GM23338 (cell line): ENCODE measurements at regions not wholly inside any gene's neighbourhood (a gene's known extent, or its start where the extent isn't known, plus 50 kb on each side); places are given as distances from the start of the nearest gene placed in this dataset.
A peak's percentile ranks its signal among the peaks of the same experiment; 100 is the strongest.
"Not testable (repeated sequence)": the region's sequence is repeated elsewhere in the genome, so short reads cannot be mapped to it uniquely, and the experiment has no call there.

Source experiments
- ATAC-seq: fragments of 200-7000 bp; cut with Tn5 transposase; 3 replicates; pipeline ENCODE4 v1.9.1; 2020
- DNase-seq: peaks from one replicate; pipeline ENCODE4 v3.0.0-alpha.2; 2015; ENCODE audit warnings: low spot score
- H2AFZ ChIP-seq: fragments of 200-600 bp; sonication (generic); 2 replicates; pipeline ENCODE4 v1.8.0; 2016; ENCODE audit warnings: antibody characterized with exemption, mild to moderate bottlenecking, moderate library complexity
- H3F3A ChIP-seq: fragments of 200-600 bp; sonication (generic); replicated peaks from 2 replicates; pipeline ENCODE4 v1.8.0; 2017; ENCODE audit warnings: antibody characterized with exemption, mixed run types, low read depth
- H3K27ac ChIP-seq: fragments of 200-600 bp; sonication (generic); 2 replicates; pipeline ENCODE4 v1.6.1; 2016; ENCODE audit warnings: low read depth
- H3K27me3 ChIP-seq: fragments of 200-600 bp; sonication (generic); 2 replicates; pipeline ENCODE4 v1.8.0; 2016; ENCODE audit warnings: mild to moderate bottlenecking, mixed run types, moderate library complexity; ENCODE audit not compliant: insufficient read depth
- H3K36me3 ChIP-seq: fragments of 200-600 bp; sonication (generic); 2 replicates; pipeline ENCODE4 v1.8.0; 2016; ENCODE audit warnings: mild to moderate bottlenecking; ENCODE audit not compliant: insufficient read depth
- H3K4me1 ChIP-seq: fragments of 200-600 bp; sonication (generic); 2 replicates; pipeline ENCODE4 v1.8.0; 2016; ENCODE audit warnings: mild to moderate bottlenecking, moderate library complexity; ENCODE audit not compliant: insufficient read depth
- H3K4me2 ChIP-seq: fragments of 200-600 bp; sonication (generic); 2 replicates; pipeline ENCODE4 v1.7.1; 2017; ENCODE audit warnings: mixed run types
- H3K4me3 ChIP-seq: fragments of 200-600 bp; sonication (generic); 2 replicates; pipeline ENCODE4 v1.6.1; 2016; ENCODE audit warnings: mixed run types
- H3K79me2 ChIP-seq: fragments of 200-600 bp; sonication (generic); replicated peaks from 2 replicates; pipeline ENCODE4 v1.8.0; 2017; ENCODE audit warnings: mild to moderate bottlenecking; ENCODE audit not compliant: insufficient read depth
- H3K9me2 ChIP-seq: fragments of 200-600 bp; sonication (generic); 2 replicates; pipeline ENCODE4 v1.8.0; 2017; ENCODE audit not compliant: insufficient read depth
- H4K20me1 ChIP-seq: fragments of 200-600 bp; sonication (generic); replicated peaks from 2 replicates; pipeline ENCODE4 v1.8.0; 2017; ENCODE audit warnings: mild to moderate bottlenecking; ENCODE audit not compliant: insufficient read depth
- H3K27ac Mint-ChIP-seq: 2 replicates; pipeline ENCODE4 v1.8.0; 2020; ENCODE audit warnings: inconsistent platforms, mild to moderate bottlenecking, moderate library complexity, mixed read lengths
- H3K27me3 Mint-ChIP-seq: 3 replicates; pipeline ENCODE4 v1.8.0; 2022; ENCODE audit warnings: low read depth, mild to moderate bottlenecking, moderate library complexity, mixed read lengths, inconsistent platforms; ENCODE audit not compliant: insufficient read depth, poor library complexity
- H3K36me3 Mint-ChIP-seq: 3 replicates; pipeline ENCODE4 v1.8.0; 2021; ENCODE audit warnings: low read depth, mild to moderate bottlenecking, inconsistent platforms, moderate library complexity, mixed read lengths
- H3K4me1 Mint-ChIP-seq: 3 replicates; pipeline ENCODE4 v1.8.0; 2020; ENCODE audit warnings: mild to moderate bottlenecking, inconsistent platforms, mixed read lengths
- H3K4me3 Mint-ChIP-seq: 3 replicates; pipeline ENCODE4 v1.8.0; 2021; ENCODE audit warnings: moderate library complexity, mild to moderate bottlenecking, inconsistent platforms, mixed read lengths
- H3K9me3 Mint-ChIP-seq: 3 replicates; pipeline ENCODE4 v1.8.0; 2020; ENCODE audit warnings: moderate library complexity, mild to moderate bottlenecking, inconsistent platforms, mixed read lengths
- CREB1 ChIP-seq: fragments of 250-450 bp; sonication (Bioruptor Pico); IDR thresholded peaks from 2 replicates; pipeline ENCODE4 v1.5.0; 2020; ENCODE audit warnings: low read depth, mild to moderate bottlenecking, moderate library complexity
- CTCF ChIP-seq, 2 experiments: fragments of 200-600 bp in 1 of 2; sonication (generic) in 1 of 2; conservative IDR thresholded peaks; 2 replicates each; pipeline versions ENCODE4 v1.5.1 to v1.6.1; 2016 to 2017; ENCODE audit warnings: antibody characterized with exemption in 2 of 2, low read depth in 2 of 2, mild to moderate bottlenecking in 2 of 2, moderate library complexity in 1 of 2
- EZH2phosphoT487 ChIP-seq: fragments of 200-600 bp; sonication (generic); IDR thresholded peaks from one replicate; pipeline ENCODE4 v1.8.1; 2018; ENCODE audit warnings: antibody characterized with exemption; ENCODE audit not compliant: unreplicated experiment
- JUNB ChIP-seq: IDR thresholded peaks from one replicate; pipeline ENCODE4 v1.6.1; 2016; ENCODE audit warnings: antibody characterized with exemption; ENCODE audit not compliant: unreplicated experiment
- NANOG ChIP-seq: IDR thresholded peaks from 2 replicates; pipeline ENCODE4 v1.6.1; 2016; ENCODE audit warnings: antibody characterized with exemption, borderline replicate concordance
- POLR2AphosphoS5 ChIP-seq: IDR thresholded peaks from 2 replicates; pipeline ENCODE4 v1.6.1; 2016; ENCODE audit warnings: antibody characterized with exemption, low read depth
- STAT1 ChIP-seq: IDR thresholded peaks from one replicate; pipeline ENCODE4 v1.6.1; 2016; ENCODE audit warnings: antibody characterized with exemption; ENCODE audit not compliant: unreplicated experiment
- ZNF331 ChIP-seq: fragments of 250-450 bp; sonication (Bioruptor Pico); IDR thresholded peaks from 2 replicates; pipeline ENCODE4 v1.5.0; 2020; ENCODE audit warnings: low read depth, mild to moderate bottlenecking, moderate library complexity
- TF ChIP-seq, protein P1 (sequence below): IDR thresholded peaks from 2 replicates; pipeline ENCODE4 v1.6.1; 2016; ENCODE audit warnings: antibody characterized with exemption
- TF ChIP-seq, protein P2 (sequence below): fragments of 250-450 bp; sonication (Bioruptor Pico); IDR thresholded peaks from 2 replicates; pipeline ENCODE4 v1.5.0; 2020; ENCODE audit warnings: mild to moderate bottlenecking, moderate library complexity

DNA sequence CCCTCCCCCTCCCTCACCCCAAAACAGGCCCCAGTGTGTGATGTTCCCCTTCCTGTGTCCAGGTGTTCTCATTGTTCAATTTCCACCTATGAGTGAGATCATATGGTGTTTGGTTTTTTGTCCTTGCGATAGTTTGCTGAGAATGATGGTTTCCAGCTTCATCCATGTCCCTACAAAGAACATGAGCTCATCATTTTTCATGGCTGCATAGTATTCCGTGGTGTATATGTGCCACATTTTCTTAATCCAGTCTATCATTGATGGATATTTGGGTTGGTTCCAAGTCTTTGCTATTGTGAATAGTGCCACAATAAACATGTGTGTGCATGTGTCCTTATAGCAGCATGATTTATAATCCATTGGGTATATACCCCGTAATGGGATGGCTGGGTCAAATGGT, 363.4 kb upstream of the MDFIC2 start:
- H3K4me1 Mint-ChIP-seq, H3K36me3 ChIP-seq, H3K27ac Mint-ChIP-seq, H3K4me3 Mint-ChIP-seq, H3K4me1 ChIP-seq, H2AFZ ChIP-seq, H3K27ac ChIP-seq, H3K36me3 Mint-ChIP-seq, H3K4me3 ChIP-seq, H3K79me2 ChIP-seq, H4K20me1 ChIP-seq, DNase-seq, H3K27me3 Mint-ChIP-seq, H3F3A ChIP-seq, H3K4me2 ChIP-seq, H3K27me3 ChIP-seq, ATAC-seq, H3K9me2 ChIP-seq: not testable (repeated sequence)
- peaks cover 24% of the 10 kb centered on the region for H3K9me3 Mint-ChIP-seq

GRCh38 chr3:70658513-70659310, 346.3 kb upstream of the MDFIC2 start:
- Histone ChIP-seq H3K4me3 (no peak overlapping the region), H2AFZ (peak overlapping the region; percentile 28; the same call in 1 of the 2 replicates), H3K27me3 (no peaks in the 10 kb centered on the region), H3K4me2 (no peak overlapping the region), H3K4me1 (no peaks in the 10 kb centered on the region), H3K9me2 (no peaks in the 10 kb centered on the region), H3K36me3 (no peaks in the 10 kb centered on the region), H4K20me1 (0 out of 2 replicates have a peak, but pooled peaks cover 4% of the 10 kb centered on the region), H3K27ac (no peak overlapping the region), H3K79me2 (no peaks in the 10 kb centered on the region), H3F3A (no peaks in the 10 kb centered on the region)
- H3K4me3 Mint-ChIP-seq = no peak overlapping the region
- H3K4me1 Mint-ChIP-seq = peaks cover 3% of the 10 kb centered on the region; the same call in 1 of the 3 replicates
- H3K9me3 Mint-ChIP-seq = peaks cover 5% of the 10 kb centered on the region
- ATAC-seq (no peak), DNase-seq (no peak)
- peaks cover 6% of the 10 kb centered on the region; the same call in 2 of the 3 replicates for H3K36me3 Mint-ChIP-seq
- no peak overlapping the region; the same call in 1 of the 2 replicates for H3K27ac Mint-ChIP-seq
- peaks cover 2% of the 10 kb centered on the region for H3K27me3 Mint-ChIP-seq
- no peak for TF ChIP-seq JUNB
- no peak for TF ChIP-seq NANOG
- no peak for TF ChIP-seq ZNF331 (CRISPR knock-in tag)
- no peak for TF ChIP-seq POLR2AphosphoS5
- no peak for TF ChIP-seq EZH2phosphoT487
- TF ChIP-seq CTCF (conservative IDR thresholded peaks at IDR 0.05; ENCODE audit: low read depth in 2 of 2) = no peak
- no peak for TF ChIP-seq STAT1
- TF ChIP-seq, protein P1, sequence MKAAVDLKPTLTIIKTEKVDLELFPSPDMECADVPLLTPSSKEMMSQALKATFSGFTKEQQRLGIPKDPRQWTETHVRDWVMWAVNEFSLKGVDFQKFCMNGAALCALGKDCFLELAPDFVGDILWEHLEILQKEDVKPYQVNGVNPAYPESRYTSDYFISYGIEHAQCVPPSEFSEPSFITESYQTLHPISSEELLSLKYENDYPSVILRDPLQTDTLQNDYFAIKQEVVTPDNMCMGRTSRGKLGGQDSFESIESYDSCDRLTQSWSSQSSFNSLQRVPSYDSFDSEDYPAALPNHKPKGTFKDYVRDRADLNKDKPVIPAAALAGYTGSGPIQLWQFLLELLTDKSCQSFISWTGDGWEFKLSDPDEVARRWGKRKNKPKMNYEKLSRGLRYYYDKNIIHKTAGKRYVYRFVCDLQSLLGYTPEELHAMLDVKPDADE = no peak
- TF ChIP-seq, protein P2, sequence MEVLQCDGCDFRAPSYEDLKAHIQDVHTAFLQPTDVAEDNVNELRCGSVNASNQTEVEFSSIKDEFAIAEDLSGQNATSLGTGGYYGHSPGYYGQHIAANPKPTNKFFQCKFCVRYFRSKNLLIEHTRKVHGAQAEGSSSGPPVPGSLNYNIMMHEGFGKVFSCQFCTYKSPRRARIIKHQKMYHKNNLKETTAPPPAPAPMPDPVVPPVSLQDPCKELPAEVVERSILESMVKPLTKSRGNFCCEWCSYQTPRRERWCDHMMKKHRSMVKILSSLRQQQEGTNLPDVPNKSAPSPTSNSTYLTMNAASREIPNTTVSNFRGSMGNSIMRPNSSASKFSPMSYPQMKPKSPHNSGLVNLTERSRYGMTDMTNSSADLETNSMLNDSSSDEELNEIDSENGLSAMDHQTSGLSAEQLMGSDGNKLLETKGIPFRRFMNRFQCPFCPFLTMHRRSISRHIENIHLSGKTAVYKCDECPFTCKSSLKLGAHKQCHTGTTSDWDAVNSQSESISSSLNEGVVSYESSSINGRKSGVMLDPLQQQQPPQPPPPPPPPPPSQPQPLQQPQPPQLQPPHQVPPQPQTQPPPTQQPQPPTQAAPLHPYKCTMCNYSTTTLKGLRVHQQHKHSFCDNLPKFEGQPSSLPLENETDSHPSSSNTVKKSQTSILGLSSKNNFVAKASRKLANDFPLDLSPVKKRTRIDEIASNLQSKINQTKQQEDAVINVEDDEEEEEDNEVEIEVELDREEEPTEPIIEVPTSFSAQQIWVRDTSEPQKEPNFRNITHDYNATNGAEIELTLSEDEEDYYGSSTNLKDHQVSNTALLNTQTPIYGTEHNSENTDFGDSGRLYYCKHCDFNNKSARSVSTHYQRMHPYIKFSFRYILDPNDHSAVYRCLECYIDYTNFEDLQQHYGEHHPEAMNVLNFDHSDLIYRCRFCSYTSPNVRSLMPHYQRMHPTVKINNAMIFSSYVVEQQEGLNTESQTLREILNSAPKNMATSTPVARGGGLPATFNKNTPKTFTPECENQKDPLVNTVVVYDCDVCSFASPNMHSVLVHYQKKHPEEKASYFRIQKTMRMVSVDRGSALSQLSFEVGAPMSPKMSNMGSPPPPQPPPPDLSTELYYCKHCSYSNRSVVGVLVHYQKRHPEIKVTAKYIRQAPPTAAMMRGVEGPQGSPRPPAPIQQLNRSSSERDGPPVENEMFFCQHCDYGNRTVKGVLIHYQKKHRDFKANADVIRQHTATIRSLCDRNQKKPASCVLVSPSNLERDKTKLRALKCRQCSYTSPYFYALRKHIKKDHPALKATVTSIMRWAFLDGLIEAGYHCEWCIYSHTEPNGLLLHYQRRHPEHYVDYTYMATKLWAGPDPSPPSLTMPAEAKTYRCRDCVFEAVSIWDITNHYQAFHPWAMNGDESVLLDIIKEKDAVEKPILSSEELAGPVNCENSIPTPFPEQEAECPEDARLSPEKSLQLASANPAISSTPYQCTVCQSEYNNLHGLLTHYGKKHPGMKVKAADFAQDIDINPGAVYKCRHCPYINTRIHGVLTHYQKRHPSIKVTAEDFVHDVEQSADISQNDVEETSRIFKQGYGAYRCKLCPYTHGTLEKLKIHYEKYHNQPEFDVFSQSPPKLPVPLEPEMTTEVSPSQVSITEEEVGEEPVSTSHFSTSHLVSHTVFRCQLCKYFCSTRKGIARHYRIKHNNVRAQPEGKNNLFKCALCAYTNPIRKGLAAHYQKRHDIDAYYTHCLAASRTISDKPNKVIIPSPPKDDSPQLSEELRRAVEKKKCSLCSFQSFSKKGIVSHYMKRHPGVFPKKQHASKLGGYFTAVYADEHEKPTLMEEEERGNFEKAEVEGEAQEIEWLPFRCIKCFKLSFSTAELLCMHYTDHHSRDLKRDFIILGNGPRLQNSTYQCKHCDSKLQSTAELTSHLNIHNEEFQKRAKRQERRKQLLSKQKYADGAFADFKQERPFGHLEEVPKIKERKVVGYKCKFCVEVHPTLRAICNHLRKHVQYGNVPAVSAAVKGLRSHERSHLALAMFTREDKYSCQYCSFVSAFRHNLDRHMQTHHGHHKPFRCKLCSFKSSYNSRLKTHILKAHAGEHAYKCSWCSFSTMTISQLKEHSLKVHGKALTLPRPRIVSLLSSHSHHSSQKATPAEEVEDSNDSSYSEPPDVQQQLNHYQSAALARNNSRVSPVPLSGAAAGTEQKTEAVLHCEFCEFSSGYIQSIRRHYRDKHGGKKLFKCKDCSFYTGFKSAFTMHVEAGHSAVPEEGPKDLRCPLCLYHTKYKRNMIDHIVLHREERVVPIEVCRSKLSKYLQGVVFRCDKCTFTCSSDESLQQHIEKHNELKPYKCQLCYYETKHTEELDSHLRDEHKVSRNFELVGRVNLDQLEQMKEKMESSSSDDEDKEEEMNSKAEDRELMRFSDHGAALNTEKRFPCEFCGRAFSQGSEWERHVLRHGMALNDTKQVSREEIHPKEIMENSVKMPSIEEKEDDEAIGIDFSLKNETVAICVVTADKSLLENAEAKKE (CRISPR knock-in tag) = no peak
- TF ChIP-seq CREB1 (CRISPR knock-in tag) = no peak
